ENCODE measurements at regions not wholly inside any gene's neighbourhood (a gene's known extent, or its start where the extent isn't known, plus 50 kb on each side); places are given as distances from the start of the nearest gene placed in this dataset.

- ATAC-seq (ENCODE audit: low read depth in 2 of 2): no peak
- peak overlapping the region in 2 of 4 donors; percentile 67 to 81 for H3K4me3 Mint-ChIP-seq
- no peaks in the 10 kb centered on the region for H3K36me3 ChIP-seq (ENCODE audit: control insufficient read depth, insufficient read depth, low read length)
- no peaks in the 10 kb centered on the region for H3K27me3 ChIP-seq (ENCODE audit: control insufficient read depth, insufficient read depth, low read length)
- no peaks in the 10 kb centered on the region for H3K9me3 ChIP-seq (ENCODE audit: control insufficient read depth in 2 of 2, low read length in 2 of 2)
- DNase-seq: no peak
- peaks cover 0 to 2% (median 0%) of the 10 kb centered on the region in 7 donors for H3K9me3 Mint-ChIP-seq
- peaks cover 24% of the 10 kb centered on the region for H3K27me3 Mint-ChIP-seq
- no peaks in the 10 kb centered on the region for H3K4me1 ChIP-seq (ENCODE audit: control insufficient read depth, insufficient read depth, low read length, poor library complexity, severe bottlenecking)
- H3K36me3 Mint-ChIP-seq: no peaks in the 10 kb centered on the region
- no peak overlapping the region for H3K4me3 ChIP-seq (ENCODE audit: low read depth, low read length)
- H3K4me1 Mint-ChIP-seq: peaks cover 0 to 7% (median 1%) of the 10 kb centered on the region in 4 donors
- no peak overlapping the region for H3K27ac Mint-ChIP-seq
- H3K27ac ChIP-seq (ENCODE audit: insufficient read depth, low read length, poor library complexity, severe bottlenecking): no peak overlapping the region
These were observed 146.2 kb downstream of the ENGASE start for GRCh38 chr17:79220713-79221291.

DNA sequence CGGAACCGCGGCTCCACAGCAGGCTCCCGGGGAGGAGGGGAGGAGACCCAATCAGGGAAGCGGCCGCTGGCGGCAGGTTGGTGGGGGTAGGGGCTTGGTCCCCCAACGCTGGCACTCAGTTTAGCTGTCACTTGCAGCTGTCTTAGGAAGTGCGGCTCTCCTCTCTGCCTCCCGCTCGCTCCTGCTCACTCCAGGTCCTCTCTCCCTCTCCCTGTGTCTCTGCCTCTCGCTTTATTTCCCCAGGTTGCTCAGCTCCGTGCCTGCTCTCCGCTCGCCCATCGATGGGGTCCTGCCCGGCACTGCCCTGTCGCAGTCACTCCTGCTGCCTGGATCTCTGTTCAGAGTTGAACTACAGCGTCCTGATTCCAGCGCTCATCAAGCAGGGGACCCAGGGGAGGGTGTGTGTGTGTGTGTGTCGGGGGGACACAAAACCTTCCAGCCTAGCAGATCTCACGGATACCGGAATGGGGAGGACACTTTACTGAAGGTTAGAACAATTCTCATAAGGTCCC, 145.6 kb downstream of the ENGASE start:
- Histone ChIP-seq H3K36me3 (ENCODE audit: control insufficient read depth, insufficient read depth, low read length) (no peaks in the 10 kb centered on the region), H3K4me3 (ENCODE audit: low read depth, low read length) (no peak overlapping the region), H3K4me1 (ENCODE audit: control insufficient read depth, insufficient read depth, low read length, poor library complexity, severe bottlenecking) (no peaks in the 10 kb centered on the region), H3K27me3 (ENCODE audit: control insufficient read depth, insufficient read depth, low read length) (no peaks in the 10 kb centered on the region), H3K9me3 (ENCODE audit: control insufficient read depth in 2 of 2, low read length in 2 of 2) (no peaks in the 10 kb centered on the region), H3K27ac (ENCODE audit: insufficient read depth, low read length, poor library complexity, severe bottlenecking) (no peak overlapping the region)
- H3K4me1 Mint-ChIP-seq: peaks cover 0 to 7% (median 1%) of the 10 kb centered on the region in 4 donors
- H3K27ac Mint-ChIP-seq: no peak overlapping the region
- ATAC-seq (ENCODE audit: low read depth in 2 of 2) (no peak), DNase-seq (no peak)
- H3K9me3 Mint-ChIP-seq: peaks cover 0 to 2% (median 0%) of the 10 kb centered on the region in 7 donors
- no peaks in the 10 kb centered on the region for H3K36me3 Mint-ChIP-seq
- peaks cover 24% of the 10 kb centered on the region for H3K27me3 Mint-ChIP-seq
- H3K4me3 Mint-ChIP-seq: peak overlapping the region in 2 of 4 donors; percentile 67 to 81

DNA sequence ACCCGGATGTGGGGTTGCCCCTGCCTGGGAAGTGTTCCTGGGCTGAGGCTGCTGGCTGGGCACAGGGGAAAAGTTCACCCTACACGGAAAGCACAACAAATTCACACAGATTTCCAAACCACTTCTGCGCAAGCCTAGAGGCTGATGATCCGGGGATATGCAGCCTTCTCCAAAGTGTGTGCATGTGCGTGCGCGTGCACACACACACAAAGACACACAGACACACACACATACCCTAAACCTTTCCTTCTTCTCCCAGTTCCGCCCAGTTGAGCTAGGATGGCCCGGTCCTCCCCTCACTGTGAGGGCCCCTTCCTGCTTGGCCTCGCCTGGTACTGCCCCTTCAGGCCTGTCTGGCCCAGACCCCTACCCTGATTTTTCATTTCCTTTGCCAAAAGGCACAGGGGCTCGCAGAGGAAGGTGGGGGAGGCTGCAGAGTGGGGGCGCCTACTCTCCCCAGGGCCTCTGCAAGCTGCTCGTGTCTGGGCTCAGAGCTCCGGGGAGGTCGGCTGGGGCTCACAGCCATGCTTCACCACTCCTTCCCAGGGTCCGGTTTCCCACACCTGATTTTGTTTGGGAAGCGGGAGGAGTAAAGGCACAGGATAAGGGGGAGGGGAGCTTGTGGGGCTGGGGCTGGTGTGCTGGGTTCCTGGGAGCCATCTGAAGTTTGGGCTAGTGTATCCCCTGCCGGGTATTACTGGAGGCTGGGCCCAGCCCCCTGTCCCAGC, 144.7 kb downstream of the ENGASE start:
- ATAC-seq (ENCODE audit: low read depth in 2 of 2): no peak
- H3K9me3 Mint-ChIP-seq: peaks cover 0 to 2% (median 0%) of the 10 kb centered on the region in 7 donors

DNA sequence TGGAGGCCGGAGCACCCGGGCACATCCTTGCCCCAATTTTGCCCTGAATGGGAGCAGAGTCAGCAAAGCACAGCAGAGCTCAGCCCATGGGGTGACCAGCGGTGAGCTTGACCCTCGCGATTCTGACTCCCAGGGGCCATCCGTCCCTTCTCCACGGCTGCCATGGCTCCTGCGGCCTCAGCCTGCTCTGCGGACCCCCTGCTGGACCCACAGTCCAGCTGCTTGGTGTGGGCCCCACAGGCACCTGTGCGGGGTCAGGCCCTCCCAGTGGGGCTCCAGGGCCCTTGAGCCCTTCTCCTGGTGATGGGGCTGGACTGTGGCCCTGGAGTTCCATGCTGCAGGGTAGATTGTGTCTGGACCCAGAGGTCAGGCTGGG, 144.2 kb downstream of the ENGASE start:
- no peaks in the 10 kb centered on the region for H3K36me3 Mint-ChIP-seq
- Histone ChIP-seq H3K4me1 (ENCODE audit: control insufficient read depth, insufficient read depth, low read length, poor library complexity, severe bottlenecking) (no peaks in the 10 kb centered on the region), H3K36me3 (ENCODE audit: control insufficient read depth, insufficient read depth, low read length) (no peaks in the 10 kb centered on the region), H3K4me3 (ENCODE audit: low read depth, low read length) (no peak overlapping the region), H3K27me3 (ENCODE audit: control insufficient read depth, insufficient read depth, low read length) (no peaks in the 10 kb centered on the region), H3K9me3 (ENCODE audit: control insufficient read depth in 2 of 2, low read length in 2 of 2) (no peaks in the 10 kb centered on the region), H3K27ac (ENCODE audit: insufficient read depth, low read length, poor library complexity, severe bottlenecking) (no peak overlapping the region)
- peaks cover 0 to 7% (median 1%) of the 10 kb centered on the region in 4 donors for H3K4me1 Mint-ChIP-seq
- H3K27ac Mint-ChIP-seq: no peak overlapping the region
- ATAC-seq (ENCODE audit: low read depth in 2 of 2) (no peak), DNase-seq (no peak)
- peaks cover 18% of the 10 kb centered on the region for H3K27me3 Mint-ChIP-seq
- no peak overlapping the region for H3K4me3 Mint-ChIP-seq
- H3K9me3 Mint-ChIP-seq: peaks cover 0 to 2% (median 0%) of the 10 kb centered on the region in 7 donors

More for the DNA sequence above, 144.7 kb downstream of the ENGASE start:
- Histone ChIP-seq H3K36me3 (ENCODE audit: control insufficient read depth, insufficient read depth, low read length) (no peaks in the 10 kb centered on the region), H3K4me1 (ENCODE audit: control insufficient read depth, insufficient read depth, low read length, poor library complexity, severe bottlenecking) (no peaks in the 10 kb centered on the region), H3K27me3 (ENCODE audit: control insufficient read depth, insufficient read depth, low read length) (no peaks in the 10 kb centered on the region), H3K9me3 (ENCODE audit: control insufficient read depth in 2 of 2, low read length in 2 of 2) (no peaks in the 10 kb centered on the region), H3K4me3 (ENCODE audit: low read depth, low read length) (no peak overlapping the region), H3K27ac (ENCODE audit: insufficient read depth, low read length, poor library complexity, severe bottlenecking) (no peak overlapping the region)
- peaks cover 0 to 7% (median 1%) of the 10 kb centered on the region in 4 donors for H3K4me1 Mint-ChIP-seq
- no peak overlapping the region for H3K27ac Mint-ChIP-seq
- no peak overlapping the region for H3K4me3 Mint-ChIP-seq
- no peak for DNase-seq
- peaks cover 20% of the 10 kb centered on the region for H3K27me3 Mint-ChIP-seq
- no peaks in the 10 kb centered on the region for H3K36me3 Mint-ChIP-seq

GRCh38 chr17:79218175-79218824, 143.7 kb downstream of the ENGASE start:
- no peaks in the 10 kb centered on the region for H3K9me3 ChIP-seq (ENCODE audit: control insufficient read depth in 2 of 2, low read length in 2 of 2)
- H3K27me3 Mint-ChIP-seq: peaks cover 17% of the 10 kb centered on the region
- DNase-seq (no peak), ATAC-seq (ENCODE audit: low read depth in 2 of 2) (no peak)
- no peak overlapping the region for H3K27ac ChIP-seq (ENCODE audit: insufficient read depth, low read length, poor library complexity, severe bottlenecking)
- no peak overlapping the region for H3K4me3 ChIP-seq (ENCODE audit: low read depth, low read length)
- no peaks in the 10 kb centered on the region for H3K27me3 ChIP-seq (ENCODE audit: control insufficient read depth, insufficient read depth, low read length)
- peaks cover 0 to 7% (median 1%) of the 10 kb centered on the region in 4 donors for H3K4me1 Mint-ChIP-seq
- no peaks in the 10 kb centered on the region for H3K4me1 ChIP-seq (ENCODE audit: control insufficient read depth, insufficient read depth, low read length, poor library complexity, severe bottlenecking)
- peaks cover 0 to 2% (median 0%) of the 10 kb centered on the region in 7 donors for H3K9me3 Mint-ChIP-seq
- H3K36me3 Mint-ChIP-seq: no peaks in the 10 kb centered on the region
- no peak overlapping the region for H3K4me3 Mint-ChIP-seq
- no peaks in the 10 kb centered on the region for H3K36me3 ChIP-seq (ENCODE audit: control insufficient read depth, insufficient read depth, low read length)
- H3K27ac Mint-ChIP-seq: peak overlapping the region in 1 of 3 donors; percentile 26

DNA sequence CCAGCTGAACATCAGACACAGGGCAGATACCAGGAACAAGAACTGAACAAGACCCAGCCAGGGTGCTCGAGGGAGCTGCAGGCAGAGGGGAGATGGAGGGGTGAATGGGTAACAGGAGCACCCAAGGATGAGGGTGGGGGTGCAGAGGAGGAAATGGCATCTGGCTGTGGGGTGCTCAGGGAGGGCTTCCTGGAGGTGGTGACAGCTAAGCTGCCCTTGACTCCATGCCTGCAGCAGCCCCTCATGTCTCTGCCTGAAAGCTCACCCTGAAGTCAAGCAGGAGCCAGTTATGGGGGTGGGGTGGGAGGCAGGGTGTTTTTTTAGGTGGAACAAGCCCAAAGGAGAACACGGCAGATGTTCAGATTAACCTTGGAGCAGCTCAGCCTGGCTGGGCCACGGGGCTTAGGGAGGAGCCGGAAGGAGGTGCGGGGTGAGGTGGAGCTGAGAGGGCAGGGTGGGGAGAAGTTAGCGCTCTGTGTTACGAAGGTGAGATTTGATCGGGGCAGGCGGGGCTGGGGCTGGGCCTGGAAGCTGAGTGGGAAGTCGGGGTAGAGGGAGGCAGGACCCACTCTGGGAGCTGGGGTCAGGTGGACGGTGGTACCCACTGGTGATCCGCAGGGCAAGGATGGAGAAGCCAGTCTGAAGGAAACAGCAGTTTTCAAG, 143.0 kb downstream of the ENGASE start:
- Mint-ChIP-seq H3K4me3 (no peak overlapping the region), H3K36me3 (no peaks in the 10 kb centered on the region), H3K27ac (no peak overlapping the region), H3K4me1 (peaks cover 0 to 7% (median 1%) of the 10 kb centered on the region in 4 donors), H3K9me3 (peaks cover 0 to 2% (median 0%) of the 10 kb centered on the region in 7 donors), H3K27me3 (peaks cover 17% of the 10 kb centered on the region)
- Histone ChIP-seq H3K36me3 (ENCODE audit: control insufficient read depth, insufficient read depth, low read length) (no peaks in the 10 kb centered on the region), H3K27ac (ENCODE audit: insufficient read depth, low read length, poor library complexity, severe bottlenecking) (no peak overlapping the region), H3K4me3 (ENCODE audit: low read depth, low read length) (no peak overlapping the region), H3K4me1 (ENCODE audit: control insufficient read depth, insufficient read depth, low read length, poor library complexity, severe bottlenecking) (no peaks in the 10 kb centered on the region), H3K27me3 (ENCODE audit: control insufficient read depth, insufficient read depth, low read length) (no peaks in the 10 kb centered on the region), H3K9me3 (ENCODE audit: control insufficient read depth in 2 of 2, low read length in 2 of 2) (no peaks in the 10 kb centered on the region)
- no peak for ATAC-seq (ENCODE audit: low read depth in 2 of 2)
- no peak for DNase-seq

- no peaks in the 10 kb centered on the region for H3K9me3 ChIP-seq (ENCODE audit: control insufficient read depth in 2 of 2, low read length in 2 of 2)
- H3K9me3 Mint-ChIP-seq: peaks cover 0 to 2% (median 0%) of the 10 kb centered on the region in 7 donors
- H3K4me3 ChIP-seq (ENCODE audit: low read depth, low read length): no peak overlapping the region
- no peaks in the 10 kb centered on the region for H3K4me1 ChIP-seq (ENCODE audit: control insufficient read depth, insufficient read depth, low read length, poor library complexity, severe bottlenecking)
- no peaks in the 10 kb centered on the region for H3K36me3 ChIP-seq (ENCODE audit: control insufficient read depth, insufficient read depth, low read length)
- no peaks in the 10 kb centered on the region for H3K36me3 Mint-ChIP-seq
- no peaks in the 10 kb centered on the region for H3K27me3 ChIP-seq (ENCODE audit: control insufficient read depth, insufficient read depth, low read length)
- DNase-seq (no peak), ATAC-seq (ENCODE audit: low read depth in 2 of 2) (no peak)
- H3K4me3 Mint-ChIP-seq: no peak overlapping the region
- H3K4me1 Mint-ChIP-seq: peaks cover 0 to 7% (median 1%) of the 10 kb centered on the region in 4 donors
- H3K27me3 Mint-ChIP-seq: peaks cover 17% of the 10 kb centered on the region
- no peak overlapping the region for H3K27ac Mint-ChIP-seq
- no peak overlapping the region for H3K27ac ChIP-seq (ENCODE audit: insufficient read depth, low read length, poor library complexity, severe bottlenecking)
These were observed 142.2 kb downstream of the ENGASE start for GRCh38 chr17:79216826-79217225.

Data from CD4-positive, CD25-positive, alpha-beta regulatory T cell (primary cell).